ENCODE measurements at regions not wholly inside any gene's neighbourhood (a gene's known extent, or its start where the extent isn't known, plus 50 kb on each side); places are given as distances from the start of the nearest gene placed in this dataset.

DNA sequence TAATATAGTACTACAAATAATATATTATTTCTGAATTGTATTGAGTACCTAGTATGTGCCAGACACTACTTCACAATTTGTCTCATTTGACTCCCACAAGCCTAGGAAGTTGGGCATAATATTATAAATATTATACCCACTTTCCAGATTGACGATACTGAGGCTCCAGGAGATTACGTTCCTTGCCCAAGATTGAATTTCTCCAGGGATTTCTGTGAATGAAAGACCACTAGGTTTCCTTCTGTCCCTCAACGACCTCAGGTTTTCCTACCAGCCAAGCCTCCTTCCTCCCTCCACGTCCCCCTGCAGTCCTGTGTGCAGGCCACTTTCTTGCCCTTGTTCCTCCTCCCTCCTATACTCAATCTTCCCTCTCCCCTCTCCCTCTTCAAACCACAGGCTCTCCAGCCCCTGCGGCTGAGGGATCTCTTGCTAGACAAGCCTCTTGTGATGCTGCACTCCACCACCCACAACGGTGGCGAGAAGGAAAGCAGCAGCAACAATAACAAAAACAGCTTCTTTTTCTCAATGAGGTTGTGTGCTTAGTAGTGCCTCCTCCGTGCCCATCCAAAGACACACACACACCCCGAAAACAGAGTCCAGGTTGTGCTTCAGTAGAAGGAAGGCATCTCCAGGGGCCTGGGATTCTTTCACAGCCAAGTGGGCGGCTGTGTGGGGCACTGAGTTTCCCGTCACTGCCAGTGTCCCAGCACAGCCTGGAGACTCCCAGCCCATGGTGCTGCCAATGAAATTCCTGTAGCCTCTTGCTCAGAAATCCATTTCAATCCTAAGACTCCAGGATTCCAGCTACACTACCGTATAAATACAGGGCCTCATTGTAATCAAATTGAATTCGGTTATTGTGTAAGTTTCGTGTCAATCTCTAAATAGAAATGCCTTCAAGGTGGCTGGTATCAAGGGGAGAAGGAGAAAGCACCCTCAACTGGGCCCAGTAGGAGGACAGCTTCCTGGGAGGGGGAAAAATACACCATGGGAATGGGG, 94.4 kb downstream of the NCR2 start:
- DNase-seq = no peak

- DNase-seq = no peak
Measured at GRCh38 chr6:41430875-41431274, 95.5 kb downstream of the NCR2 start.

DNA sequence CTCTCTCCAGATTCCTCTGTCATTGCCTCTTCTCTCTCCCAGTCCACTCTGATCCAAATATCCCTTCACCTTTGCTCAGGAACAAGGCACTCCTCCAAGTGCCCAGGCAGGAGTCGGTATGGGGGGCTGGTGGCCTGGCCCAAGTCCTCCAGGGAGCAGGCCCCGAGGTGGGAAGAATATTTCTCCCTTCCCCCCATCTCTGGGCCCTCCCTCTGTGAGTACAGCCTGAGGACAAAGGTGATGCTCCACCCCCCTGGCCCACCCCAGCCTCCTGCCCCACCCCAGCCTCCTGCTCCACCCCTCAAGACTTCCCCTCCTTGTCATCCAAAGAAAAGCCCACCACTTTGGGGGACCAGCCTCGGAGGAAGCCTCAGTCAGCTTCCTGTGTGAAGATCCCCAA, 96.9 kb downstream of the NCR2 start:
- DNase-seq = no peak

DNA sequence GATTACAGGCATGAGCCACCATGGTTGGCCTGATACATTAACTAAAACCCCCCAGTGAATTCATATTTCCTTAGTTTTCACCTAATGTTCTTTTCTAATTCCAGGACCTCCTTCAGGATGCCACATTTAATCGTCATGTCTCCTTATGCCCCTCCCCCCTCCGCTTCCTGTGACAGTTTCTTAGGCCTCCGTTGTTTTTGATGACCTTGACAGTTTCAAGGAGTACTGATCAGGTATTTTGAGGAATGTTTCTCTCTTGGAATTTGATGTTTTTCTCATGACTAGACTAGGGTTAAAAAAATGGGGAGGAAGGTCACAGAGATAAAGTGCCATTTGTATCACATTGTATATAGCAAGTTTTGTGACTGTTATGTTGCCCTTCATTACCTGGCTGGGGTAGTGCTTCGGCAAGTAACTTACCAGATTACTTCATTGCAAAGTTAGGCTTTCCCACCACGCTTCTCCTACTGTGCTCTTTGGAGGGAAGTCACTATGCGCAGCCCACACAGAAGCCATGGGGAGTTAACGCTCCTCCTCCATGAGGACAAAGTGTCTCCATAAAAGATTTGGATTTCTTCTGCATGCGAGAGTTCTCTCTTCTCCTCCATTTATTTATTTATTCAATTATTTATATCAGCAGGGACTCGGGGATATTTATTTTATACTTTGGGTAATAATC, 99.5 kb downstream of the NCR2 start:
- DNase-seq = no peak

GRCh38 chr6:41437604-41438003, 102.2 kb downstream of the NCR2 start:
- no peak for DNase-seq

- no peak for DNase-seq
Measured at GRCh38 chr6:41438746-41439145, 103.3 kb downstream of the NCR2 start.

DNA sequence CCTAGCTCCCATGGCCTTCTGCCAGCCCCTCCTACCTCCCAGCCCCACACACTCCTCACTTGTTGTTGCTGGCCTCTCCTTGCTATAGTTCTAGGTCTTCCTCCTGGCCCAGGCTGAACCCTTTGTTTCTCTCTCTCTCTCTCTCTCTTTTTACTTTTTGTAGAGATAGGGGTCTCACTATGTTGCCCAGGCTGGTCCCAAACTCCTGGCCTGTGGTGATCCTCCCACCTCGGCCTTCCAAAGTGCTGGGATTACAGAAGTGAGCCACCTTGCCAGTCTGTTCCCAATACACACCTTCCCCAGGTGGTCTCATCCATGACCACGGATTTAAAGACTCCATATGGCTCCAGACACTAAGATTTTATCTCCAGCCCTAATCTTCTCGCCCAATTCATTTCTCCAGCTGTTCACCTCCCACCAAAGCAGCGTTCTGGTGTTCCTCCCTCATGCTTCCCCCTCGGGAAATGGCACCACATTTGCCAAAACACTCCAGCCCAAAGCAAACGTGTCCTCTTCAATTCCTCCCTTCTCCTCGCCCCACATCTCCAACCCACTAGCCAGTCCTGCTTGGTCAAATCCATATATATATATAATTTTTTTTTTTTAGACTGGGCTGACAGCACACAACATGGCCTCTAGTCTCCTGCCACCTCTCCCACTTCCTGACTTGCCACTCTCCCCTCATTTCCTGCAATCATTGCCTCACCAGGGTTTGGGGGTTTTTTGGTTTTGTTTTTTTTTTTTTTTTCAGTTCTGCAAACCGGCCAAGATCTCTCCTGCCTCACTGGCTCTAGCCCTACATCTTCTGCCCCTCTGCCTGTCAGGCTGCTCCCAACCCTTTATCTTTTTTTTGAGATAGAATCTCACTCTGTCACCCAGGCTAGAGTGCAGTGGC, 104.4 kb downstream of the NCR2 start:
- DNase-seq = no peak

DNA sequence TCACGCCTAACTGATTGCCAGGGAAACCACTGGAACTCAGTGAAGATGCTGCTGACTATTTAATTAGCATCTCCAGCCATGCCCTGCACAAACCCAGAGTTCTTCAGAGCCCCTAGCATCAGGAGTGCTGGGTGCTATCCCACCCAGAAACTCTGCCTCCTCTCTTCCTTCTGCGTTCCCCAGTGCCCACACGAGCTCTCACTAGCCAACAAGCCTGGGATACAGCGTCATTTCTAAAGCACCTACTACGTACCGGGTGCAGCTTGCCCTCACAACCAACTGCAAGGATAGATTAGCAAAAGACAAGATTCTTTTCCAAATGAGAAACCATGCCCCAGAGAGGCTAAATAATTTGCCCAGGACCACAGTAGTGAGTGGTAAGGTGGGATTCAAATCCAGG, 105.2 kb upstream of the FOXP4 start:
- DNase-seq = no peak

GRCh38 chr6:41441598-41442351, 104.4 kb upstream of the FOXP4 start:
- DNase-seq = no peak

- no peak for DNase-seq
Measured at GRCh38 chr6:41442352-41442672, 103.9 kb upstream of the FOXP4 start.

GRCh38 chr6:41442800-41443501, 103.2 kb upstream of the FOXP4 start:
- DNase-seq = peak; percentile 29

DNA sequence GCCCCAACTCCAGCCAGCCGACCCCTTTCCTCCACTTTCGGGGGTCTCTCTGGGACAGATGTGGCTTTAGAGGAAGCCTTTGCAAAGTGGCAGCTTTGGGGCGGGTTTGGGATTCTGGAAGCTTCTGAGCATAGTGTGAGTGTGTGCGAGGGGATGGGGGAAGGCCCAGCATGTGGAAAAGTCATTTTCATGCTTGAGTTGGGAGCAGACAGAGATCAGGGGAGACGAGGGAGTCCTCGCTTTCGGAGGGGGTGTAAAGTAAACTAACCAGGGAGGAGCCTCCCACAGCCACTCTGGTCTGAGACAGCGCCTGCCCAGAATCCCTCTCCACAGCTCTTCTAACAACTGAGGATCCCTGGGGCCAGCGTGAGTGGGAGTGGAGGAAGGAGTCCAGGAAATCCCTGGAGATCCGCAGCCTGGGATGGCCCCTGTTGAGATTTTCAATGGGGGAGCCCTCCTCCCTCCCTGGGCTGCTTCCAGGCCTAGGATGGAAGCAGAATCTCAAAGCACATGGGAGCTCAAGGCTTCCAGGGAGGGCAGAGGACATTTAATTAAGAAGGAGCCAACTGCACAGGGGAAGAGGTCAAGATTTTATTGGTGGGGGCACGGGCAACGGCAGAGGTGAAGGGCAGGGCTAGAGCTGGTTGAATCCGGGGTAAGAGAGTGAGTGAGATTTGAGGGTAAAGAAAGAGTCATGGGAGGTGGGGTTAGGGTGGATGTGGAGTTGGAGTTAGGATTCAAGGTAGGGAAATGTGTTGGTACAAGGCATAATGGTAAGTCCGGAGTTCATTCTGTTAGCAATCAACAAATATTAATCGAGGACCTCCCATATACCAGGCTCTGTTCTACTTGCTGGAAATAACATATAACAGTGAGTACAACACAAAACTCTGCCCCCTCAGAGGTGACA, 102.3 kb upstream of the FOXP4 start:
- DNase-seq = no peak

DNA sequence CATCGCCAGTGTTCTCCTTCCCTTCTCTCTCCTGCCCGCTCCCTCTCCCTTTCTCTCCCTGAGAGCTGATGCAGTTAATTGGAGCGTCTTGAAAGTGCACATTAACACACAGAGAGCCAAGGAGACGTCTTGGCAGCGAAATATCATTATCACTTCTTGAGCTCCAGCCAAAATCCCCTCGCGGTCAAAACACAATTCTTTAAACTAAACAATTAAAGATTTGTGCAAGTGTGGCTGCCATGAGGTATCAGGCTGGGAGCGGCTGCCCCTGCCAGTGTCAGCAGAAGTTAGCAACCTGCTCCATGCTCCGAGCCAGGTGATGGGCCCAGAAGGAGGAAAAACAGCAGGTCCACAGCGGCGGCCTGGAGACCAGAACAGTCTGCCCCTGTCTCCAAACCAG, 100.9 kb upstream of the FOXP4 start:
- no peak for DNase-seq

DNA sequence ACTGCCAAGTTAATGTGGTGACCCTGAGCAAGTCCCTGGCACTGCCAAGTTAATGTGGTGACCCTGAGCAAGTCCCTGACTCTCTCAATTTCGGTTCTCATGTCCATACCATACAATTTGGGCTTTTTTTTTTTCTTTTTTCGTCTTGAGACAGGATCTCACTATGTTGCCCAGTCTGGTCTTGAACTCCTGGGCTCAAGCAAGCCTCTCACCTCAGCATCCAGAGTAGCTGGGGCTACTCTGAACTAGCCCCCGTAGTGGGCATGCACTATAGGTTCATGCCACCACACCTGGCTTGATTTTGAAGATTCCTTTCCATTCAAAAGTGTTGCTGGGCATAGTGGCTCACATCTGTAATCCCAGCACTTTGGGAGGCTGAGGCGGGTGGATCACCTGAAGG, 100.0 kb upstream of the FOXP4 start:
- no peak for DNase-seq

DNA sequence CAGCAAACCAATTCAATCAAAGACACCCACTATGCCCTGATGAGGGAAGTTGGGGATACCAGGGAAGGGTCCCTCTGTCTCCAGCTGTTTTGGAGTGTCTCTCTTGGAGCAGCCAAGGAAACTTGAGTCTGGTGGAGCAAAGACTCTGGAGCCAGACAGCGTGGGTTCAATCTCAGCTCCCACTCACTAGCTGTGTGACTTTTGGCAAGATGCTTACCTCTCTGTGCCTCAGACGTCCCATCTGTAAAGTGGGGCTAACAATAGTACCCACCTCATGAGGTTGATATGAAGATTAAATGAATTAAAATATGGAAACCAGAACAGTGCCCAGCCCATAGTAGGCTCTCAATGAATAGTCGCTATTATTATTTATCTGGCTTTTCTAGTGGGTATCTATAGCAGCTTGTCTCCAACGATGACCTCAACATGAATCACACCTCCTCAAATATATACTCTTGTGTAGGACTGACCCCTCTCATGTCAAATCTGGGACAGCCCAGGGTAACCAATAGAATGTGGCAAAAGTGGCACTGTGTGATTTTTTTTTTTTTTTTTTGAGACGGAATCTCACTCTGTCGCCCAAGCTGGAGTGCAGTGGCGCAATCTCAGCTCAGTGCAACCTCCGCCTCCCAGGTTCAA, 99.2 kb upstream of the FOXP4 start:
- DNase-seq = no peak

GRCh38 chr6:41448256-41448655, 97.9 kb upstream of the FOXP4 start:
- DNase-seq = no peak

DNA sequence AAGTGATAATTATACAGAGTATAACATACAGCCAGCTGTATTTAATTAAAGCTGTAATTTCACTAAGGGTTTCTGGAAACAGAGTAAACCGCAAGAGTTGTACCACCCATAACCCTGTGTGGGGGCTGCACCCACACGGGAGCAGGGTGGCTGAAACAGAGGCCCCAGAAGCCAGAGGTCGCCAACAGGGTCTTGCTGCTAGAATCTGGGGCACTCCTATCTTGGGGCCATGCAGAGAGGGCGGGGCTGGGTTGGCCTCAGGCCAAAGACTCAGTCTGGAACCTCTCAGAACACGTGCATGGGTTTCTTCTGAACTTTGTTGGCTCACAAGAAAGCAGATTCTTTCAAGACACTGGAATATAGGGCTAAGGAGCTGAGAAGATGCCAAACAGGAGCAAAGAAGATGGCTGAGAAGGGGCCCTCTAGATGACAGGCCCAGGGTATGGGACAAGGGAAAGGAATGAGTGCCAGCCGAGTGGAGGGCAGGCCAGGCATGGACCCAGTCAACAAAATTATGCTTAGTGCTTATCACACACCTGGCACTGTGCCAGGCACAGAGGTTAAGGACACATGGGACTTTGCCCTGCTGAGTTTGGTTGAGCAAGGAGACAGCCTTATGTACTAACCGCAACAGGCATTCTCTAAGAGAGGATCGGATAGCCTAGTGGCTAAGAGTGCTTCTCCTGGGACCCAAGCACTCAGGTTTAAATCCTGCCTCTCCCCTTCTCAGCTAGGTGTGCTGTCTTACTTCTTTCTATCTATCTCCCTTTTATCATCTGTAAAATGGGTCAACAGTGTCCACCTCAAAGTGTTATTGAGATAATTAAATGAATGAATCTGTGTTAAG, 96.6 kb upstream of the FOXP4 start:
- DNase-seq = no peak

- DNase-seq = no peak
Measured at GRCh38 chr6:41450581-41450980, 95.6 kb upstream of the FOXP4 start.

DNA sequence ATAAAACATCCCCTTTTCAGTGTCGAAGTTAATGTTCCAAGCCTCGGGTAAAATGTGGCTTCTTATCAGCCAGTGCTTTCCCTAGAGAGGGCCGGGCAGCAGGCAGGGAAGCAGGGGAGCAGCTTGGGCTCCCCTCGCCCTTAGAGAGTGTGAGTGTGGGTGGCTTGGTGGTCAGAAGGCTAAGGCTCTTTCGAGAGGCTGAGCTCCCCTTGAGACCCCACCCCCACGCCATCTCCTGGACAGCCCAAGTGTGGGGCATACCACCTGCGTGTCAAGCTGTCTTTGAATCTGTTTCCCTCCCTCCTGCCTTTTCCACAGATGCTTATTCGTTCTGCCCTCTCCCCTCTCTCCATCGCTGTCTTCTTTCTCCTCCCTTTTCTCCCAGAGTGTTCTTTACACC, 95.1 kb upstream of the FOXP4 start:
- DNase-seq = no peak
